IMR-90 (cell line): ENCODE measurements at regions not wholly inside any gene's neighbourhood (a gene's known extent, or its start where the extent isn't known, plus 50 kb on each side); places are given as distances from the start of the nearest gene placed in this dataset.

Experiments used
- ATAC-seq: fragments of 200-7000 bp; cut with Tn5 transposase; 2 replicates; pipeline ENCODE4 v1.9.1; 2020; ENCODE audit warnings: low read depth, mild to moderate bottlenecking, moderate library complexity
- BruUV-seq: library from RNA; stranded (reverse); fragments of 400-500 nt; replicated peaks from 2 replicates; lab custom pipeline; 2021; lab: Mats Ljungman, UMichigan
- CTCF ChIA-PET: fragments of 300-600 bp; formaldehyde crosslinking; extraction: SDS; loops from one replicate; lab custom pipeline; 2021; ENCODE audit warnings: antibody characterized with exemption; lab: Yijun Ruan, JAX
- POLR2A ChIA-PET: fragments of 300-600 bp; sonication (Branson Sonifier 250); formaldehyde crosslinking; loops from one replicate; lab custom pipeline; 2022; ENCODE audit warnings: antibody characterized with exemption; ENCODE audit not compliant: unreplicated experiment; lab: Charles Lee
- DNase-seq: peaks from one replicate; pipeline ENCODE4 v3.0.0; 2013
- H2AFZ ChIP-seq: replicated peaks from 2 replicates; pipeline ENCODE3; 2013; ENCODE audit warnings: low read length, mild to moderate bottlenecking; ENCODE audit not compliant: poor library complexity
- H2AK5ac ChIP-seq: 2 replicates; pipeline ENCODE4 v1.6.1; 2013; ENCODE audit warnings: low read depth, low read length, inconsistent platforms
- H2AK9ac ChIP-seq: replicated peaks from 2 replicates; pipeline ENCODE3; 2013; ENCODE audit warnings: mild to moderate bottlenecking, low read depth, low read length, moderate library complexity; ENCODE audit not compliant: poor library complexity
- H2BK120ac ChIP-seq: 2 replicates; pipeline ENCODE4 v1.6.1; 2013; ENCODE audit warnings: low read depth, low read length, inconsistent platforms
- H2BK15ac ChIP-seq: 3 replicates; pipeline ENCODE4 v1.6.1; 2013; ENCODE audit warnings: low read depth, low read length, inconsistent platforms
- H2BK20ac ChIP-seq: 2 replicates; pipeline ENCODE4 v1.6.1; 2013; ENCODE audit warnings: low read depth, mild to moderate bottlenecking, inconsistent platforms, low read length, moderate library complexity
- H2BK5ac ChIP-seq: 2 replicates; pipeline ENCODE4 v1.6.1; 2013; ENCODE audit warnings: mild to moderate bottlenecking, low read depth, low read length, inconsistent platforms; ENCODE audit not compliant: poor library complexity, severe bottlenecking
- H3K14ac ChIP-seq: replicated peaks from 2 replicates; pipeline ENCODE4 v1.6.1; 2013; ENCODE audit warnings: low read depth, low read length, inconsistent platforms
- H3K18ac ChIP-seq: 2 replicates; pipeline ENCODE4 v1.6.1; 2013; ENCODE audit warnings: low read depth, low read length, control low read depth
- H3K23ac ChIP-seq: 2 replicates; pipeline ENCODE4 v1.6.1; 2013; ENCODE audit warnings: low read depth, low read length, inconsistent platforms
- H3K27ac ChIP-seq: 2 replicates; pipeline ENCODE4 v1.5.1; 2013; ENCODE audit warnings: mild to moderate bottlenecking, control low read depth, low read length; ENCODE audit not compliant: insufficient read depth
- H3K27me3 ChIP-seq: 2 replicates; pipeline ENCODE4 v1.6.1; 2013; ENCODE audit warnings: low read length; ENCODE audit not compliant: control insufficient read depth, insufficient read depth
- H3K36me3 ChIP-seq: 2 replicates; pipeline ENCODE4 v1.6.1; 2013; ENCODE audit warnings: low read length, mixed read lengths; ENCODE audit not compliant: control insufficient read depth, insufficient read depth
- H3K4ac ChIP-seq: 2 replicates; pipeline ENCODE4 v1.6.1; 2013; ENCODE audit warnings: low read depth, low read length, inconsistent platforms
- H3K4me1 ChIP-seq: 2 replicates; pipeline ENCODE4 v1.6.1; 2013; ENCODE audit warnings: low read length, mixed read lengths; ENCODE audit not compliant: control insufficient read depth, insufficient read depth
- H3K4me2 ChIP-seq: 2 replicates; pipeline ENCODE4 v1.6.1; 2013; ENCODE audit warnings: low read depth, mild to moderate bottlenecking, control low read depth, low read length, moderate library complexity
- H3K4me3 ChIP-seq: 2 replicates; pipeline ENCODE4 v1.5.1; 2013; ENCODE audit warnings: low read depth, mild to moderate bottlenecking, control low read depth, low read length, moderate library complexity; ENCODE audit not compliant: insufficient read depth
- H3K56ac ChIP-seq: 2 replicates; pipeline ENCODE4 v1.6.1; 2013; ENCODE audit warnings: low read length, inconsistent platforms; ENCODE audit not compliant: insufficient read depth; ENCODE audit errors: extremely low read depth
- H3K79me1 ChIP-seq, 2 experiments: 2 replicates each; pipeline ENCODE4 v1.6.1; 2013; ENCODE audit warnings: low read length in 2 of 2, inconsistent platforms in 1 of 2, low read depth in 1 of 2
- H3K9ac ChIP-seq: 2 replicates; pipeline ENCODE4 v1.6.1; 2013; ENCODE audit warnings: low read depth, low read length, control low read depth
- H3K9me1 ChIP-seq: 2 replicates; pipeline ENCODE4 v1.6.1; 2013; ENCODE audit warnings: low read length, inconsistent platforms; ENCODE audit not compliant: insufficient read depth
- H3K9me3 ChIP-seq: 2 replicates; pipeline ENCODE4 v1.6.1; 2013; ENCODE audit warnings: low read length; ENCODE audit not compliant: control insufficient read depth, insufficient read depth
- H4K20me1 ChIP-seq: 2 replicates; pipeline ENCODE4 v1.6.1; 2013; ENCODE audit warnings: low read length, inconsistent platforms; ENCODE audit not compliant: insufficient read depth
- H4K5ac ChIP-seq: 2 replicates; pipeline ENCODE4 v1.6.1; 2013; ENCODE audit warnings: mild to moderate bottlenecking, low read depth, low read length, control low read depth
- H4K8ac ChIP-seq, 2 experiments: 2 replicates each; pipeline ENCODE4 v1.6.1; 2013; ENCODE audit warnings: low read depth in 2 of 2, low read length in 2 of 2, control low read depth in 1 of 2, inconsistent platforms in 1 of 2
- H4K91ac ChIP-seq: 2 replicates; pipeline ENCODE4 v1.6.1; 2013; ENCODE audit warnings: low read depth, low read length, inconsistent platforms; ENCODE audit not compliant: insufficient read depth
- NFE2L2 ChIP-seq: fragments of 150-350 bp; IDR thresholded peaks from 2 replicates; pipeline ENCODE4 v1.6.1; 2016; ENCODE audit warnings: low read depth, mild to moderate bottlenecking, low read length
- POLR2A ChIP-seq: IDR thresholded peaks from 2 replicates; pipeline ENCODE4 v1.6.1; 2012; ENCODE audit warnings: mild to moderate bottlenecking, low read depth, low read length
- WGBS, 2 experiments: methylation state at CpG; one replicate each; pipeline versions ENCODE4 v1.1.5 to v1.1.7; 2013; ENCODE audit warnings: missing lambda C conversion rate in 2 of 2; ENCODE audit not compliant: insufficient read length in 1 of 2; ENCODE audit errors: extremely low coverage in 2 of 2; 5-methylcytosine and 5-hydroxymethylcytosine counted together
- dilution Hi-C: fragments of 300-500 bp; cut with HindIII; formaldehyde crosslinking; loops from one replicate; pipeline ENCODE4 v1.14.3; 2018; ENCODE audit warnings: low sequenced_read_pairs; ENCODE audit not compliant: unreplicated experiment
- in situ Hi-C: fragments of 300-500 bp; cut with MboI; formaldehyde crosslinking; loops from 3 replicates; pipeline ENCODE4 v1.14.3; 2019; ENCODE audit warnings: low sequenced_read_pairs, inconsistent platforms, mixed read lengths
- intact Hi-C: fragments of 100-400 bp; cut with micrococcal nuclease; formaldehyde crosslinking; loops from 2 replicates; pipeline ENCODE4 v1.10.0; 2022

DNA sequence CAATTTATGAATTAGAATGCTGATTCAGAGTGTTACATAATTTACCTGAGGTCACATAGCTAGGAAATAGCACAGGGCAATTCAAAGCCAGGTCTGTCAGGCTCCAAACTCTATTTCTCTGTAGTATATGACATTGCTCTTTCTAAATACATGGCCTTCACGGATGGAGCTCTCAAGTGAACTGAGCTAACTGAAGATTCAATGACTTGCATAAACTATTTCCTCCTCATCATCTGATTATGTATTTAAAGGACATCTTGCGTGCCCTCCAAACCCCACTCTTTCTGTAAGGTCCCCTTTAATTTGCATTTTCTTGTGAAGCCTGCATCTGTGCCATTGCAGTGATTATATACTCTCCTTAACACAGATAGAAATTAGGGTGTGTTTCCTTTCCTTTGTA is 537.4 kb upstream of the VRK2 start:
- H2AK5ac ChIP-seq = no peak overlapping the region
- H2AK9ac ChIP-seq = no peak overlapping the region
- no peaks in the 10 kb centered on the region for H4K20me1 ChIP-seq
- no peak for ATAC-seq
- TF ChIP-seq POLR2A (no peak), NFE2L2 (peak; percentile 29; the same call in 1 of the 2 replicates)
- H4K5ac ChIP-seq = no peak overlapping the region
- H3K4ac ChIP-seq = no peak overlapping the region
- ChIA-PET POLR2A (no interaction called here), CTCF (no interaction called here)
- no peaks in the 10 kb centered on the region for H3K9me3 ChIP-seq
- no peak overlapping the region for H4K91ac ChIP-seq
- intact Hi-C loops (no loop called here), in situ Hi-C loops (loop anchor here (10.0 to 25.0 kb wide), 2 partner anchors 1324 to 1797 kb away; partner anchors contain the start of gene CCDC85A), dilution Hi-C loops (no loop called here)
- no peak overlapping the region for H3K27ac ChIP-seq
- no peak overlapping the region for H4K8ac ChIP-seq
- no TSS peak for BruUV-seq
- no peak for DNase-seq
- H3K4me2 ChIP-seq = no peak overlapping the region
- H3K9ac ChIP-seq = no peak overlapping the region
- H3K79me1 ChIP-seq = no peaks in the 10 kb centered on the region
- no peak overlapping the region for H2AFZ ChIP-seq
- WGBS, 2 experiments = no CpG with 5 or more reads among the region's 2 CpGs
- no peak overlapping the region for H3K18ac ChIP-seq
- no peak overlapping the region for H2BK20ac ChIP-seq
- no peak overlapping the region for H3K23ac ChIP-seq
- no peak overlapping the region for H2BK120ac ChIP-seq
- H3K4me1 ChIP-seq = no peaks in the 10 kb centered on the region
- no peak overlapping the region for H3K14ac ChIP-seq
- no peak overlapping the region for H2BK15ac ChIP-seq
- H3K9me1 ChIP-seq = no peaks in the 10 kb centered on the region
- no peak overlapping the region for H3K4me3 ChIP-seq
- no peaks in the 10 kb centered on the region for H3K27me3 ChIP-seq
- H3K36me3 ChIP-seq = no peaks in the 10 kb centered on the region
- no peak overlapping the region for H3K56ac ChIP-seq
- no peak overlapping the region for H2BK5ac ChIP-seq
